GM18498 (cell line): ENCODE measurements at regions not wholly inside any gene's neighbourhood (a gene's known extent, or its start where the extent isn't known, plus 50 kb on each side); places are given as distances from the start of the nearest gene placed in this dataset.

Experiments
- ATAC-seq: cut with Tn5 transposase; IDR thresholded peaks from one replicate; pipeline ENCODE4 v1.9.1; 2021; ENCODE audit warnings: mild to moderate bottlenecking, moderate library complexity; ENCODE audit not compliant: unreplicated experiment

DNA sequence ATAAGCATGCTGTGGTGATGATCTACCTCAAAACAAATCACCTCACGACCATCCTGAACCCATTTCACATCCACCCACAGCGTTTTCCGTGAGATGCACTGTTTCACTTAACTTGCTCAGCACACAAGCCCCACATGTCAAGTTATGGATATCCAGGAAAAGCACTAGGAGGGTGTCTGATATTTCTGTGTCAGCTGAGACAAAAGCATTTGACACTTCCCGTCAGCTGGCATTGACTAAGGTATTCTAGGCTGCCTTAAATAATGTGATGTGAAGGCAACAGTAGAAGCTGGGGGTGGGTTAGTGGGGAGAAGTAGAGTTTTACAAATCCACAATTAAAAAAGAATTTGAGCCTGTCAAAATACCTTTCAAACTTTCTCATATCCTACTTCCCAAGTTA, 68.7 kb upstream of the MDFIC start:
- no peak for ATAC-seq

GRCh38 chr7:114854369-114854768, 67.5 kb upstream of the MDFIC start:
- no peak for ATAC-seq

DNA sequence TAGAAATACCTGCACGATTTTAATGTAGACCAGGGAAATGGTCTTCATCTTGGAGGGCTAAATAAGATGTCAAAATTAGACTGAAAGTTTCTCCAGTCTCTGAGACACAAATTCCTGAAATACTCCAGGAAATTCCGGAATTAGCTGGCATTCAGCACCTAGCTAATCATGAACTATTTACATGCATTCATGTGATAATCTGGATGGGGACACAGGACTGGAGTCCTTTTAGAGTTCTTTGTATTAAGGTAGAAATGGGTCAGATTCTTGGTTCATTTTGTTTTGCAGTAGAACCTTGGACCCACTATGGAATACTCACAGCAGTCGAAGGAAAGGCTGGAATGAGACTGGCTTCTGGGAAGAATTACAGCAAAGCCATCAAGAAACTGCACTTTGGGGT, 65.3 kb upstream of the MDFIC start:
- ATAC-seq, result no peak

DNA sequence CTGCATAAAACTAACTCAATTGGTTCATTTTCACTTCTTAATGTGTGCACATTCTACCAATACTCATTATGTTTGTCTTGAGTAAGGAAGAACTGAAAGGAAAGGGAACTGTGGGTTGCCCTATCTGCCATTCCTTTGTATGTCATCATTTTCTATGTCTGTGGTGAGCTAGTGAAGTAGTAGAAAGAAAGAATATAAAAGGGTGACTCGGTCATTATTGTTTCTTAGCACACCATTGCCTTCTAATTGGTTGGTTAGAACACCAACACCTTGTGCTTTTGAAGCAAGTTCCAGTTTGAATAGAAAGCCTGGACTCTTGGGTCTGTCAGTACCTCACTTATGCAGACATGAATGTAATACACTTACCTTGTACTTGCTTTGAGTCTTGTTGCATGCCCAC, 64.3 kb upstream of the MDFIC start:
- ATAC-seq, result no peak

DNA sequence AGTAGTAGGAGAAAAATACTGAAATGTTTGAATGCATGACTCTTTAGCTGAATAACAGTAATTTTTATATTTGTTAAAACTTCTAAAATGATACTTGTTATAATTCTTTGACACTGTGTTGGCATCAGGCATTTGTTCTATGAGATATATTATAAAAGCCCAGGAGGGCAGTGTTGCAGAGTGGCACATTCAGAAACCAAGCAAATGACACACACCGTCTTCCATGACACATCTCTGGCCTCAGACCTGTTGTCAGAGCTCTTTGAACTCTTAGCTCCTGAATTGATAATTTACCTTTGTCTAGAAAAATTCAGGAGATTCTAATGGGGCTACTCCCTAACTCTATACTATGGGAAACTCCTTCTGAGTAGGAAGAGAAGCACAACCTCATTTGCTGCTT, 62.4 kb upstream of the MDFIC start:
- no peak for ATAC-seq

DNA sequence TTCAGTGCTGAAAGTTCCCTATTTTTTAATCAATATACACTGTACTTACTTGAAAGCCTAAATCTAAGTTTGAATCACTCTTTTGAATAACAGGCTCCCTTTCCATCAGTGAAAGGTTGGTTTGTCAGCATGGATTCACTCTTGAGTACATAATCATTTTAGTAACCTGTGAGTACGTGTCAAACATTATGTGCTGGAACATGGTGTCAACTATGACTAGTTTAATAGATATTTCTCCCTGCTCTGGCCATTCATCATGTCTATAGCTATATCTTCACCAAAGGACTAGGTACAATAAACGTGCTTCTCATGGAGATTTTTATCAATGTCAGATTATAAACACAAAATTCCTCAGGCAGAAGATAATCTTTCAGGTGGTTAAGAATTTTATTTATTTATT, 61.7 kb upstream of the MDFIC start:
- no peak for ATAC-seq

GRCh38 chr7:114862406-114862805, 59.5 kb upstream of the MDFIC start:
- ATAC-seq, result no peak

GRCh38 chr7:114864278-114864677, 57.6 kb upstream of the MDFIC start:
- ATAC-seq, result no peak

- ATAC-seq, result peak; percentile 93
These were observed 56.3 kb upstream of the MDFIC start for GRCh38 chr7:114865564-114865963.
